HK-2 (cell line): ENCODE measurements at regions not wholly inside any gene's neighbourhood (a gene's known extent, or its start where the extent isn't known, plus 50 kb on each side); places are given as distances from the start of the nearest gene placed in this dataset.

ENCODE experiments used
- DNase-seq: peaks from one replicate; pipeline ENCODE4 v3.0.0-alpha.2; 2018; ENCODE audit not compliant: unreplicated experiment

DNA sequence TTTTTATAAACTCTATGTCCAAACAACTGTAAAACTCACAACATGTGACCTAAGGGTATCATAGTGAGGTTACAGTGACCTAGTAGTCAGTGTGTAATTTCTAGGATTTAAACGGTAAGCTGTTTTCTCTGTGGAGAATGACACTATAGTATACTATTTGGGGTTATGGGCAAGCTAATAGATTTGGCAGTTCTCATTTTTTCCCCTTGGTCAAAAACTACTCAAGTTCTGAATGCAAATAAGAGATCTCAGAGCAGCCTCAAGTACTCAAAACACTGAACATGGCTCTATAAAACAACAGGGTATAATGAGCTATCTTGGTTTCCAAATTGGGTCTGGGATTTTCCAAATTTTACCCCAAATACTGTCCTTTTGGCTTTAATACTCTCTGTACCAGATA is 88.5 kb upstream of the HMCN1 start:
- no peak for DNase-seq

- no peak for DNase-seq
These were observed 89.0 kb upstream of the HMCN1 start for GRCh38 chr1:185645162-185645640.

GRCh38 chr1:185644531-185644930 is 89.7 kb upstream of the HMCN1 start:
- DNase-seq = peak; percentile 4

GRCh38 chr1:185636848-185637247 is 97.3 kb upstream of the HMCN1 start:
- no peak for DNase-seq

GRCh38 chr1:185634704-185635103 is 99.5 kb upstream of the HMCN1 start:
- no peak for DNase-seq

- DNase-seq = no peak
These were observed 101.3 kb upstream of the HMCN1 start for GRCh38 chr1:185632659-185633423.

- DNase-seq = no peak
These were observed 102.3 kb upstream of the HMCN1 start for GRCh38 chr1:185631843-185632242.

DNA sequence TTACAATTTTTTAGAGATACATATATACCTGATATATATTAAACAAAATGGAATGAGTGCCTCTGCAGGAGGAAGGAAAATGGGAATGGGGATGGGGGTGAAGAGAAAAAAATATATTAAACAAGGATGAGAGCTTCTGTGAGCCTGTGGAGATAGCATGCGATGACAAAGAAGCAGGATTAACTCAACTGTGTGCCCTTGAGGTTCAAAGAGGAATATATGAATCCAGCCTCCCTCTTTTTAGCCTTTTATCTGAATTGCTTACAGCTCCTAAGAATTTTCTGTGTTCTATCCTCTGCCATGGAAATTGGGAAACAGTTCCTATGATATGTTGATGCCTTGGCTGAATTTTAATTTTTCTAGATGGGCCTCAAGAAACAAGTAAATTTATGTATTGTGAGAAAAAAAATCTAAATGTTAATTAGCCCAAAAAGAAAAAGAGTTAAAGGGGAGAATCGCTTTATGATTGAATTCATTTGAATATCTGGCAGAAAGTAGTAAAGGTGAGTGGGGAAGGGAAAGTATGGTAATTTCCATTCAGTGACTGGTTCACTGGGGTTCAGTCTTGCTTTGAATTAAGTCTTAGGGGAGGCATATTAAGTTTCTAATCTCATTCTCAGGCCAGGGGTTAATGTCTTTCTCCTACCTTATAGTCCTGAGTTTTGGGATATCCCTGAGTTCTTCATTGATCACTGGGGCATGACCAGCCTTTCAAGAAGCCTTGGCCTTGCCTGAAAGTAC is 106.3 kb upstream of the HMCN1 start:
- DNase-seq = no peak

DNA sequence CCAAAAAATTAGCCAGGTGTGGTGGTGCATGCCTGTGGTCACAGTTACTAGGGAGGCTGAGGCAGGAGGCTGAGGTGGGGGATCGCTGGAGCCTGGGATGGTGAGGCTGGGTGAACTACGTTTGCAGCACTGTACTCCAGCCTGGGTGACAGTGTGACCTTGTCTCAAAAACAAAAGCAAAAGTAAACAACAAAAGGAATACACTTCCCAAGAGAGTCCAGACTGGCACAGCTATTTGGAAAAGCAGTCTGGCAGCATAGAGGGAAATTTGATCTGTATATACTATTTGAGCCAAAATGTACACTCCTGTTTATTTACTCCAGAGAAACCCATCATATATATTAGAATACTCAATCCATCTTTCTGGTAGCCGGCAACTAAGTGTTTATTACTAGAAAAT is 107.0 kb upstream of the HMCN1 start:
- DNase-seq = no peak

DNA sequence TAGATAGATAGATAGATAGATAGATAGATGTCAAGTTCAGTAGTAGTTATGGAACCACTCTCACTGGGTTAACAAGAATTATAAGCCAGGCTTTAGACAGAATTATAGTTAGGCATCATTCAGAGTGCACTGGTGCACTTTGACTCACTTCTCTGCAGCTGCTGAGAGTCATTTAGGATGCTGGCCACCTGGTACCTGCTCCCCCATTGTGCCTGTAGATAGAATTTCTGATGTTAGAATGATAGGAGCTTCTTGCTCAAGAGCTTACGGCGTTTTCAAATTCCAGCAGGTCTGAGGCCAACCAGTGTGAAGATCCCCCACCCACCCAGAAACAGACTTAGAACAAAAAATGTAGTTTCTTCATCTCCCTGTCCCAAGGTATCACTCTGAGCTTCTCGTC is 107.8 kb upstream of the HMCN1 start:
- no peak for DNase-seq

- no peak for DNase-seq
These were observed 123.2 kb upstream of the HMCN1 start for GRCh38 chr1:185610954-185611353.

DNA sequence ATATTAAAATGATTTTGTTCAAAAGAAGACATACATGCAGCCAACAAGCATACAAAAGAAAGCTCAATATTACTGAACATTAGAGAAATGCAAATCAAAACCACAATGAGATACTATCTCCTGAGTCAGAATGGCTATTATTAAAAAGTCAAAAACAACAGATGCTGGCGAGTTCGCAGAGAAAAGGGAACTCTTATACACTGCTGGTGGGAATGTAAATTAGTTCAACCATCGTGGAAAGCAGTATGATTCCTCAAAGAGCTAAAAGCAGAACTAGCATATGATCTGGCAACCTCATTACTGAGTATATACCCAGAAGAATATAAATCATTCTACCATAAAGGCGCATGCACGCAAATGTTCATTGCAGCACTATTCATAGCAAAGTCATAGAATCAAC is 126.0 kb upstream of the HMCN1 start:
- DNase-seq = no peak

- no peak for DNase-seq
These were observed 131.0 kb upstream of the HMCN1 start for GRCh38 chr1:185603158-185603557.

DNA sequence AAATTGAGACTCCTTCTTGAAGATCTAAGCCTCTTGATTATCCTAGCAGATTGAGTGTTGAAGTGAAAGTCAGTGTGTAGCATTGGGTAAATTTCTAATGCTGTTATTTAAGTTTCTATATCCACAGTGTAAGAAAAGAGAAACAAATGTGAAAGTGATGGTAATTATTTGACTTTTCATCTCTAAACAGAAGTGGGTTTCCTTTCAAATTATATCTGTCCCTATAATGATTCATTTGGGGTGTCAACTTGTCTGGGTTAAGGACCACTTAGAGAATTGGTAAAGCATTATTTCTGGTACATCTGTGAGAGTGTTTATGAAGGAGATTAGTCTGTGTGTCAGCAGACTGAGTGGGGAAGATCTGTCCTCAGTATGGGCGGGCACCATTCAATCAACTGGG is 133.0 kb upstream of the HMCN1 start:
- no peak for DNase-seq

DNA sequence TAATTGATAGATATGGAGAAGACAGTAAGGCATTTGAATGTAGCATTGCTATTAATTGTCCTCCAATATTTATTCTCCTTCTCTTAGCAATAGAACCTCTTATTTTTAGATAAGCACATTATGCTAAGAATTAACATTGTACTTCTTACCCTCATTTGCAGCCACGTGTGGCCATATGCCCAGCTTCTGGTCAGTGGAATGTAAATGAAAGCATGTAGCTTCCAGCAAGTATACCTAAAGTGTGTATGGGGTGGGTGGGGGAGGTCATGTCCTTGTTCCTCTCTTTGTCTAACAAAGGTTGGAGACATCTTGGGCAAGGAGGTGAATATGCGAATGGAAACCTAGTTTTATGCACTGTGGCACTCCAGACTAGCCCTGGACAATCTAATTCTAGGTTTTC is 133.6 kb upstream of the HMCN1 start:
- no peak for DNase-seq

DNA sequence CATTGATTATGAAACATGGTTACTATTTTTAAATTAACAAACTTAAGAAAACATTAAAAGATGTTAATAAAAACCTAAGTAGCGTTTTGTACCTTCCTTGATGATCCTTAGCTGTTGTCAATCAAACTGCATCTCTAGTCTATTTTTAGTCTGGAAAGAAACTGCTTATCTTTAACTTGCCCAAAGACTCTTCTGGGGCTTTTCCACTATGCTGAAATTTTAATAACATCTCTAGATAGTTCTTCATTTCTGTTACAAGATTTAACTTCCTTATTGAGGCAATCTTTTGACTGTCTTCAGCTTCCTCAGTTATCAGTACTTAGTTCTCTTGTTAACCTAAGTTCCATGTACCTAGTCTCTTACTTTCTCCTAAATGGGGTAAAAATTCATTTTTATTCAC is 135.9 kb upstream of the HMCN1 start:
- no peak for DNase-seq

- DNase-seq = peak; percentile 27
These were observed 138.1 kb upstream of the HMCN1 start for GRCh38 chr1:185595835-185596667.

DNA sequence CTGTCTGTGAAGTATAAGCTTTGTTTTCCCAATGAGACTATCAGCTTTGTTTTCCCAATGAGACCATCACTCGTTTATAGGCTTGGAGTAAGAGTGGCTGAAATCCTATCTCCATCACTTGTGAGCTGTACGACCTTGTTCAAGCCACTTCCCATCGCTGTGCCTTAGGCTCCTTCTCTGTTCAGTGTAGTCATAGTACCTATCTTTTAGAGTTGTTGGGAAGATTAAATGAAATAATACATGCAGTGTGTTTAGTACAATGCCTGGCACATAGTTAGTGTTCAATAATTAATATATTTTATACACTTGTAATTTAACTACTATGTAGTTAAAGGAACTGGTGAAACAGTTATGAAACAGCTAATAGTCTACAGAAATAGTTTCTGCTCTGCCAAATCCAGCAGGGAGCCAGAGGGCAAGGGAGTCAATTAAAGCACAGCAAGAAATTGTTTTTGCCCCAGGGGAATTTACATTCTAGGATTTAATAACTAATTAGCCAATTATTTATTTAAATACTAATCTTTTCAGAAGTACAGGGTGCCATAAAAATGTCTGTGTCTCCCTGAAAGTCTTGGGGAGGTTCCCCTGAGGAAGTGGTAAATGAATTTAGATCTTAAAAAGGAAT is 139.3 kb upstream of the HMCN1 start:
- DNase-seq = no peak

DNA sequence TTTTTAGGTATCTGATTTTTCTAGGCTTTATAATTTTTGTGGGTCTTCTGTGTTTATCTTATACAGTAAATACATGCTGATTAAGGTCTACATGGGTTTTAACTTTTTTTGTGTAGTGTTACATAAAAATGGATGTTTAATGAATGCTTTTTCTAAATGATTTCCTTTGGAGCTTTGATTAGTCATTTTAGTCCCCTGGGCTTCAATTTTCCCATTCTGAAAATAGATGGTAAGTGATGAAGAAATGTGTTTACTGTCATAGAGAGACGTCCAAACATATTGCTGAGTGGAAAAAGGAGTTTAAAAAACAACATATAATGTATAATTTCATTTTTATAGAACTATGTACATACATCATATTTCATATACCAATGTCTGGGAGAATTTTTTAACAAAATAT is 140.9 kb upstream of the HMCN1 start:
- no peak for DNase-seq

GRCh38 chr1:185585770-185586169 is 148.4 kb upstream of the HMCN1 start:
- no peak for DNase-seq

- no peak for DNase-seq
These were observed 152.0 kb upstream of the HMCN1 start for GRCh38 chr1:185581961-185582725.
